RWPE1 (cell line): ENCODE measurements at regions not wholly inside any gene's neighbourhood (a gene's known extent, or its start where the extent isn't known, plus 50 kb on each side); places are given as distances from the start of the nearest gene placed in this dataset.
A peak's percentile ranks its signal among the peaks of the same experiment; 100 is the strongest.

Experiments
- CTCF ChIA-PET: fragments of 350-600 bp; sonication (Branson Sonifier 250); formaldehyde crosslinking; extraction: SDS; loops from one replicate; lab custom pipeline; 2021; lab: Yijun Ruan, JAX
- POLR2A ChIA-PET: fragments of 400-600 bp; formaldehyde crosslinking; extraction: SDS; loops from one replicate; lab custom pipeline; 2020; ENCODE audit warnings: antibody characterized with exemption; ENCODE audit not compliant: low non-redundant PET; lab: Yijun Ruan, JAX
- DNase-seq: peaks from one replicate; pipeline ENCODE4 v3.0.0; 2012; ENCODE audit warnings: low spot score
- H3K27ac ChIP-seq: fragments of 450-650 bp; 2 replicates; pipeline ENCODE4 v1.5.1; 2017
- TF ChIP-seq, protein P1 (sequence below): fragments of 450-650 bp; conservative IDR thresholded peaks from 2 replicates; pipeline ENCODE4 v1.5.1; 2017; ENCODE audit warnings: low read depth, mild to moderate bottlenecking

DNA sequence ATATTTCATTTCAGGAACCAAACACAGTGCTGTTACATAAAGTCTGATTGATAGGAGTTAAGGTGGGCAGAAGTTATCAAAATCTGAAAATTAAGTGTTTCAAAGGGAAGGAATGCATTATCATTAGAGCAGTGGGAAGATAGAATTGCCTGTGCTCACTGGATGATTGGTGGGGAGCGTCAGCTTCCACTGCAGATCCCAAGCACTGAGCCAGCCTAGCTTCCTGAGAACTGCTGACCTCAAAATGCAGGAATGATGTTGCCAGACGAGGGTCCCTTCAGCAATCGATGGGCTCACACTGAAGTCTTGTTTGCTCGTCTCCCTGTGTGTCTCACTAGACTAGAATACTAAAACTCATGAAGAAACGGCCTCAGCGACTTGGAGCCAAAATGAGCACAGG, 110.0 kb upstream of the PHACTR1 start:
- TF ChIP-seq, protein P1, sequence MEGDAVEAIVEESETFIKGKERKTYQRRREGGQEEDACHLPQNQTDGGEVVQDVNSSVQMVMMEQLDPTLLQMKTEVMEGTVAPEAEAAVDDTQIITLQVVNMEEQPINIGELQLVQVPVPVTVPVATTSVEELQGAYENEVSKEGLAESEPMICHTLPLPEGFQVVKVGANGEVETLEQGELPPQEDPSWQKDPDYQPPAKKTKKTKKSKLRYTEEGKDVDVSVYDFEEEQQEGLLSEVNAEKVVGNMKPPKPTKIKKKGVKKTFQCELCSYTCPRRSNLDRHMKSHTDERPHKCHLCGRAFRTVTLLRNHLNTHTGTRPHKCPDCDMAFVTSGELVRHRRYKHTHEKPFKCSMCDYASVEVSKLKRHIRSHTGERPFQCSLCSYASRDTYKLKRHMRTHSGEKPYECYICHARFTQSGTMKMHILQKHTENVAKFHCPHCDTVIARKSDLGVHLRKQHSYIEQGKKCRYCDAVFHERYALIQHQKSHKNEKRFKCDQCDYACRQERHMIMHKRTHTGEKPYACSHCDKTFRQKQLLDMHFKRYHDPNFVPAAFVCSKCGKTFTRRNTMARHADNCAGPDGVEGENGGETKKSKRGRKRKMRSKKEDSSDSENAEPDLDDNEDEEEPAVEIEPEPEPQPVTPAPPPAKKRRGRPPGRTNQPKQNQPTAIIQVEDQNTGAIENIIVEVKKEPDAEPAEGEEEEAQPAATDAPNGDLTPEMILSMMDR: no peak
- no peak overlapping the region for H3K27ac ChIP-seq
- DNase-seq: no peak
- CTCF ChIA-PET: interaction anchor here (0.7 to 0.8 kb wide), 2 partner anchors 212 to 316 kb away, joined by 3 to 4 read pairs; partner anchors contain the start of gene EDN1
- POLR2A ChIA-PET: no interaction called here

DNA sequence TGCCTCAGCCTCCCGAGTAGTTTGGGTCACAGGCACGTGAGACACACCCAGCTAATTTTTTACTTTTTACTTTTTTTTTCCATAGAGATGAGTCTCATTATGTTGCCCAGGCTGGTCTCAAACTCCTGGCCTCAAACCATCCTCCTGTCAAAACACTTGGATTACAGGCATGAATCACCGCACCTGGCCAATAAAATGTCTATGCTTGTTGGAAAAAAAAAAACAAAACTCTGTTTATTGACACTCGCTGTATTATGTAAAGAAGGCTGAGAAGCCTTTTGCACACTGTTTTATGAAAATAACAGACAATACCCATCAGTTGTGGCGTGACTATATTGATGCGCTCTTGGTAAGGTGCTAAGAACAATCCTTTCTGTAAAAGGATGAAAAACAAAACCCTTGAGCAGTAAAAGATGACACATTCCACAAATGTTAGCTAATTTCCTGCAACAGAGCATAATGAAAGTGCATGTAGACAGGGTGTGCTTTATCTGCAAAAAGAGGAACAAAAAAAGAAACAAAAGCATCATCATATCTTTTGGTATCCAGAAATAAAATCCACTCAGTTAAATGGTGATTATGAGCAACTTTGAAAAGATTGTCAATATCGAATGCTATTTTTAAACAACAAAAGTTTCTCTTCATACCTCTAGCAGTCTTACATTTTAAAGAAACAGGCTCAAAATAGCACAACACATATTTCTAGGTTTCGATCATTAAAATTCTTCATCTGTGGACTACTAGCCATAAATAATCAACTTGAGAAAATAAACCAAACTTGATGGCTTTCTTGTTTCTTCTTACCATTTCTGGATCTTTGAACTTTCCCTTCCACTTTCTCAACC, 108.3 kb upstream of the PHACTR1 start:
- TF ChIP-seq, protein P1: no peak
- POLR2A ChIA-PET: no interaction called here
- DNase-seq: peak; percentile 17
- H3K27ac ChIP-seq: no peak overlapping the region
- CTCF ChIA-PET: interaction anchor here (0.7 to 1.1 kb wide), 2 partner anchors 319 to 334 kb away, joined by 3 to 4 read pairs; no protein-coding TSS in a partner anchor

DNA sequence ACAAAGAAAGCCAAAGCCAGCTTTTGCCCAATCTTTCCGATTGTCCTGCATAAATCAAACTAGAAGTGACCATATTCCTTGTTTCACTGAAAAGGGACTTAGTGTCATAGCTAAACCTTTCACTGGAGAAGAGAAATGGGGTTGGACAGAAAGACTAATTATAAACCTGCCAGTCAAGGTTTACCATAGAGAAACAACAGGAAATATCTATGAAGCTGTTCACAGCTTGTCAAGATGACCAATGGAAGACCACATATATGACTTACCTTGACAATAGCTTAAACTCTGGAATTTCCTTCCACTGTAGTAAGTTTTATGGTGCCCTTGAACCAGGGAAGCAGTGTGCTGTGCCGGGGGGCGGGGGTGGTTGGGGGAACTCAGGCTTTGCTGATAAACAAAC, 107.7 kb upstream of the PHACTR1 start:
- no peak for DNase-seq
- POLR2A ChIA-PET: no interaction called here
- TF ChIP-seq, protein P1: no peak
- no peak overlapping the region for H3K27ac ChIP-seq
- CTCF ChIA-PET: interaction anchor here (1.1 kb wide), 1 partner anchor 320 kb away, joined by 4 read pairs; no protein-coding TSS in a partner anchor

DNA sequence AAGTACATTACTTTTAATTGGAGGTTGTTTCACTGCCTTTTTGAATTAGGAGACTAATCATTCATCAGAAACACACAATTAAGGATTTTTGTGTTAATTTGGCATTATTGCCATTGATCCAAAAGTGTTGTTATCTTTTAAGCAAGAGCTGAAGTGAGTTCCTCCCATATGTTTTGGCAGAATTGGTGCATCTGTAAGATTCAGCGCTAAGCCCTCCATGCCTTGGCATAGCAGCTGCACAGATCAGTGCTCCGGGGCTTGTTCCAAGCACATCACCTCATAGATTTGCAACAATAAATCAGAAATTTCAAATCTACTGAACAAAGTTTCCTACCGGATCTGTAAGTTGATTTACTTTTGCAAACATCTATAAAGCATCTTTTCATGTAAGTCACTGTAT, 106.8 kb upstream of the PHACTR1 start:
- POLR2A ChIA-PET: no interaction called here
- TF ChIP-seq, protein P1: no peak
- no peak for DNase-seq
- no peak overlapping the region for H3K27ac ChIP-seq
- CTCF ChIA-PET: interaction anchor here (0.6 kb wide), 1 partner anchor 92 kb away, joined by 3 read pairs; no protein-coding TSS in a partner anchor

DNA sequence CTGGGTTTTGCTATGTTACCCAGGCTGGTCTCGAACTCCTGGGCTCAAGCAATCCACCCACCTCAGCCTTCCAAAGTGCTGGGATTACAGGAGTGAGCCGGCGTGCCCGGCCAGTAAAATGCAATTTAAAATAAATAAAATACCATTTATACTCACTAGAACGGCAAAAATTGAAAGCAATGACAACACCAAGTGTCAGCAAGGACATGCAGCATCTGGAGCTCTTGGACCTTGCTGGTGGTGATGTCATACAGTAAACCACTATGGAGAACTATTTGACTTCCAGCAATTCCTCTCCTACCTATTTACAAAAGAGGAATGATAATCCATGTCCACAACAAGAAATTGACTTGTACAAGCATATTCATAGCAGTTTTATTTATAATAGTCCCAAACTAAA, 105.7 kb upstream of the PHACTR1 start:
- CTCF ChIA-PET: interaction anchor here (0.7 kb wide), 1 partner anchor 1298 kb away, joined by 4 read pairs; no protein-coding TSS in a partner anchor
- POLR2A ChIA-PET: no interaction called here
- TF ChIP-seq, protein P1: no peak
- H3K27ac ChIP-seq: no peak overlapping the region
- DNase-seq: no peak

DNA sequence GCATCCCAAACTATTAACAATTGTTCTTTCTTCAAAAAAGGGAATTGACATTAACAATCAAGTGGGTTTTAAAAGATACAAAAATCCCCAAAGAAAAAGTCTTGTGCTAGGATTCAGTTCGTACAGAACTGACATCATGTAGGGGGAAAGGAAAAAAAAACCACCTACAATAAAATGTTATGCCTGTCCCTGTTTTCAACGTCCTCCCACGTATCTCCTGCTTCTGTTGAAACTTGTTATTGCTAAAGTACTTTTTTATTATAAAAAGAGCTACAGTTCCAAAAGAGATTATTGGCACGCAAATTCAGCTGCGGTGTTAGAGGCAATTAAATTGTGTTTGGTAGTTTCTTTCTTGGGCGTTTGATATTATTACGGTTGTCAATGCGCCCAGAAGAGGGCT, 102.8 kb upstream of the PHACTR1 start:
- CTCF ChIA-PET: no interaction called here

More for the DNA sequence above, 102.8 kb upstream of the PHACTR1 start:
- H3K27ac ChIP-seq: no peak overlapping the region
- TF ChIP-seq, protein P1: no peak
- POLR2A ChIA-PET: no interaction called here
- DNase-seq: no peak
